ENCODE measurements at regions not wholly inside any gene's neighbourhood (a gene's known extent, or its start where the extent isn't known, plus 50 kb on each side); places are given as distances from the start of the nearest gene placed in this dataset.
"Not testable (repeated sequence)": the region's sequence is repeated elsewhere in the genome, so short reads cannot be mapped to it uniquely, and the experiment has no call there.

- no peak for DNase-seq
Observed at GRCh38 chr3:153623834-153624233, 461.8 kb downstream of the RAP2B start.

GRCh38 chr3:153624310-153625030 is 462.4 kb downstream of the RAP2B start:
- DNase-seq, result no peak

- DNase-seq, result no peak
Observed at GRCh38 chr3:153625506-153625905, 463.5 kb downstream of the RAP2B start.

GRCh38 chr3:153626158-153626557 is 464.1 kb downstream of the RAP2B start:
- DNase-seq, result no peak

- DNase-seq, result no peak
Observed at GRCh38 chr3:153628591-153628990, 466.6 kb downstream of the RAP2B start.

DNA sequence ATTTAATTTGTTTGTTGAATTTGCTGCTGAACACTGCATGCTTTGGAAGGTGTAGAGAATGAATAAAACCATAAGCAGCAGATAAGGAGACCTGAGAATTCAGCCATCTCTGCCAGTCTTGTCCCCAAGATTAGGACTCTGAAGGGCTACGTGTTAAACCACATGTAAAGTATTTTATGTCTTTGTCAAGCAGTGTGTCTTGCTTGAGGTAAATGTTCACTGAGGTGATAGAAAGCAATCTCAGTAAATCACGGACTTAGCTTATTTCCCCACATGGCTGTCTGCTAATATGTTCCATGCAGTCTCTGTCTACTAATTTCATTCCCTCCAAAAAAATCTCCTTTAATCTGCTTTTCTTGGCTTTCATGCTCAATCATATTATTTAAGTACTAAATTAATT is 467.1 kb downstream of the RAP2B start:
- DNase-seq, result no peak

DNA sequence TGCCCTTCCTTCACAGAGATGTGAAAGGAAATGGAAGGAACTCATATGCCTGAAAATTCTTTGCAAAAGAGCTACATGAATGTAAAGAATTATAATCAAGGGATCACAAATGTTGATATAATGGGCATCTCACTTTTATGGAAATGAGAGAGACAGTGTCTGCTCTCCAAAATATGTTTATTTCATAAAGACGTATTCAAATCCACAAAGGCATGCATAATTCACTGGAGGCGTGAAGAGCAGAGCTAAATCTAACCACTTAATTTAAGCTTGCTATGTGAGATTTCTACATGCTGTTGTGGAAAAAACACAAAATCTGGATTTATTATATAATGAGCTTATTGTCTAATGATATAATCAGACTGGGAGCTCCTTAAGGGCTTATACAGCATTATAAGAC is 469.1 kb downstream of the RAP2B start:
- no peak for DNase-seq

DNA sequence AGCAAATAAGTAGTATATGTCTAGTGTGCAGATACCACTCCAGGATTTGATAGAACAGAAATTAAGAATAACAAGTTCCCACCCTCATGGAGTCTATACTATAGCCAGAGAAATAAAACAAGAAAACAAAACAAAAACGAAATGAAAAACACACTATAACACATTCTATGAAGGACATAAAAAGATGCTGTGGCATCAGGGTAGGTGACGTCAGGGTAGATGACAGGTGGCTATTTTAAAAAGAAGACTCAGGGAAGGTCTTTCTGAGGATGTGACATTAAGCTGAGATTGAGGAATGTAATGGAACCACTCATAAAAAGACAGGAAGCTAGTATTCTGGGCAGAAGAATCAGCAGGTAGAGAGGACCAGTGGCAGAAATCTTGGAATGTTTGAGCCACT is 469.6 kb downstream of the RAP2B start:
- DNase-seq, result no peak

- no peak for DNase-seq
Observed at GRCh38 chr3:153633407-153633806, 471.4 kb downstream of the RAP2B start.

GRCh38 chr3:153634683-153635082 is 472.7 kb downstream of the RAP2B start:
- no peak for DNase-seq

DNA sequence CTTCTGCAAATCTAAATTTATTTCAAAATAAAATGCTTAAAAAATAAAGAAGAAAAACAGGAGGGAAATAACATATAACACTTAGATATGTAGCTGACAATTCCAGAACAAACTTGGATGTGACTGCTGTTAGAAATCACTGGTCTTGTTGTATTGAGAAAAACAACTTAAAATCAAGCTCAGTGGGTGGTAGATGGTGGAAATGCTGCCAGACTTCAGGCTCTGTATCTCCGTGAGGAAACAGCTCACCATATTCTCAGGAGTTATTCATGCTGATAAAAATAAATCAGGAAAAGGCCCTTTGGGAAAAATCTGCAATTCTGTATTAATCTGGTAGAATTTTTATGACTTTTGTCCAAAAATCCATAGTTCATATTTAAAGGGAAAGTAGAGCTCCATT is 477.6 kb downstream of the RAP2B start:
- DNase-seq, result no peak

- no peak for DNase-seq
Observed at GRCh38 chr3:153640689-153641665, 479.0 kb downstream of the RAP2B start.

GRCh38 chr3:153642576-153642975 is 478.6 kb upstream of the ARHGEF26 start:
- not testable (repeated sequence) for DNase-seq

GRCh38 chr3:153643471-153643870 is 477.7 kb upstream of the ARHGEF26 start:
- DNase-seq, result not testable (repeated sequence)

DNA sequence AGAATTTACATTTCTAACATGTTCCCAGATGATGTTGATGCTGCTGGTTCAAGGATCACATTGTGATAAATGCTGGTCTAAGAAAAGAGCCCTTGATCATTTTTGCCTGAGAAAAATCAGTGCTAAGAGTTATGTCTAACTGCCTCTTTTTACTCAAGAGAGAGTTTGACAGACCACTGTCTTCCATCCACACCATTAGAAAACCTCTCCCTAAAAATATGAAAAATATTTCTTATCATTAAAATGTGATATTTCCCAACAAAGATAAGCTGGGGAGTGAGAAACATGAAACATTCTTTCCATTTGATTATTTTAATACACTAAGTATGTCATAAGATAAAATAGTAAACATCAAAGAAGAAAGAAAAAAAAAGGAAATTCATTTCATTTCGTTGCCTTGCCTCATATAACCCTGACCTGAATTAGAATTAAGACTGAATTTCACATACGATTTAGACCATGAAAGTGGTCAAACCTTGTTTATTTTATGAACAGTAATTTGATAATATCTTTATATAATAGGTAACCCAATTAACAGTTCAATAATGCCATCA is 471.8 kb upstream of the ARHGEF26 start:
- no peak for DNase-seq

- DNase-seq, result no peak
Observed at GRCh38 chr3:153652076-153652475, 469.1 kb upstream of the ARHGEF26 start.

- DNase-seq, result no peak
Observed at GRCh38 chr3:153657046-153657445, 464.1 kb upstream of the ARHGEF26 start.

GRCh38 chr3:153657461-153657860 is 463.7 kb upstream of the ARHGEF26 start:
- DNase-seq, result no peak

DNA sequence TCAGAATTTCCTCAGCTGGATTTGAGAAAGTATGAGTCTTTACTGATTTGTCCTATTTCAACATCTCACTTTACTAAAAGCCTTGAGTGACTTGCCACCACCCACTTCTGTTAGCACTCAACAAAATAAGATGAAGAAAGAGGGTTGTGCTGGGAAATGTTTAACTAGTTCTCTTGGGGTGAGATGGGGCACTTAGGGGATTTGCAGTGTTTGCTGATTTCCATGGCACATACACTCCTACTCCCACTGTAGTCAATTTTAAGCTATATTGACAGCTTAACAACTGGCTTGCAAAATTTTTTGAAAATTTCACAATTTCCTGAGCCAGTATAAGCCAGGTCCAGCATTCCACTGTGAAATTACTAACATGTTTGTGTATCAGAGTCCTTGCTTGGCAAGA is 463.1 kb upstream of the ARHGEF26 start:
- no peak for DNase-seq

GRCh38 chr3:153666991-153667740 is 454.0 kb upstream of the ARHGEF26 start:
- DNase-seq, result no peak

DNA sequence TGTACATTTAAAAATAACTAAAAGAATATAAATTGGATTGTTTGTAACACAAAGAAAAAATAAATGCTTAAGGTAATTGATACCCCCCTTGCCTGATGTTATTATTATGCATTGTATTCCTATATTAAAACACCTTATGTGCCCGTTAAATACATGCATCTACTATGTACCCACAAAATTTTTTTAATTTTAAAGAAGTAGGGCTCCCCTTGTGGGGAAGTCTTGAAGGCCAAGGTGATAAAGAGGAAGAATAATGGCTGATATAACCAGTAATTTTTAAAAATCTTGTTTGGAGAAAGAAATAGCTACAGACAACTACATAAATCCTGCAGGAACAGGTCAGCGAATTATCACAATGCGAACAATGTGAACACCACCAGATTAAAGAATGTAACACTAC is 451.7 kb upstream of the ARHGEF26 start:
- DNase-seq, result no peak

DNA sequence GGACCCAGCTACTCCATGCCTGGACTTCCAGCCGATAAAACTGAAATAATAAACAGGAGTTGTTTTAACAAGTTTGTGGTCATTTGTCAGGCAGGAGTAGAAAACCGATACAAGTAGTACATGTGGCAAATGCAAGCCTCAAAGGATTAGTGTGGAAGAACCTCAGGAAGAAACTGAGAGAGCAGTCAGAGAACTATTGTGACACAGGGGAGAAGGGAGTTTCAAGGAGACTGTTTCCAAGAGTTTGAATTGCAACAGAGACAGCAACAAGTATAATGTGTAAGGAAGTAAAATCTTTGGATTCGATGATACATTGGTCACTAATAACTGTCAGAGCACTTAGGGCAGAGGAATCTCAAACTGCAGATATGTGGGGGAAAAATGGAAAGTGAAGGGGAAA is 450.6 kb upstream of the ARHGEF26 start:
- DNase-seq, result no peak

DNA sequence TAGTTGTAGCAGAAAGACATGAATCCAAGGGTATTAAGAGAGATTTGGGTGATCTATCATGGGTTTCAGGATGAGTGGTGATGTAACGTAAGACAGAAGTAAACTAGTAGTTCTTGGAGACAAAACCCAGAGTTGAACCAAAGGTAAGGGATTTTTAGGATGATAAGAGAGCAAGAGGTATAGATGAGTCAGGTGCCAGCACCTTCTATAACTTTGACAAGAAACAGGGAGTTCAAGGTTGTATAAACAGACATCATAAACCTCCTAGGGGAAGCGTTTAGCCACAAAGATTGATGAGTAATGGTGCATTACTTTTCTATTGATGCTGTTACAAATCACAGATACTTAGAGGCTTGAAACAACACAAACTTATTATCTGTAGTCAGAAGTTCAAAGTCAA is 447.3 kb upstream of the ARHGEF26 start:
- DNase-seq, result no peak
